Peyer's patch (tissue), 4 donors: ENCODE measurements at regions not wholly inside any gene's neighbourhood (a gene's known extent, or its start where the extent isn't known, plus 50 kb on each side); places are given as distances from the start of the nearest gene placed in this dataset.

Source experiments
- DNase-seq, 3 donors: peaks; one replicate each; pipeline ENCODE4 v3.0.0-alpha.2; 2017 to 2019
- H3K27ac ChIP-seq, 4 donors: fragments of 200-600 bp; sonication (generic); one replicate each; pipeline ENCODE4 v1.5.1; 2016 to 2019
- H3K27me3 ChIP-seq, 2 donors: fragments of 200-600 bp; sonication (generic); one replicate each; pipeline ENCODE4 v1.5.1; 2019
- H3K36me3 ChIP-seq, 3 donors: fragments of 200-600 bp; sonication (generic); one replicate each; pipeline ENCODE4 v1.5.1; 2016 to 2019
- H3K4me1 ChIP-seq, 4 donors: fragments of 200-600 bp; sonication (generic); one replicate each; pipeline ENCODE4 v1.5.1; 2016 to 2019
- H3K4me3 ChIP-seq, 4 donors: fragments of 200-600 bp; sonication (generic); 1 replicate in 3 of 4; 2 replicates in 1 of 4; pipeline ENCODE4 v1.5.1; 2016 to 2019; ENCODE audit warnings: mild to moderate bottlenecking in 1 of 4
- H3K9me3 ChIP-seq, 4 donors: fragments of 200-600 bp; sonication (generic); one replicate each; pipeline ENCODE4 v1.5.1; 2016 to 2019; ENCODE audit warnings: mild to moderate bottlenecking in 1 of 4
- CTCF ChIP-seq, 6 experiments: fragments of 450-650 bp in 4 of 6; fragments of 200-600 bp in 2 of 6; sonication (generic) in 1 of 6; IDR thresholded peaks; one replicate each; pipeline ENCODE4 v1.5.1; 2017 to 2019; ENCODE audit warnings: antibody characterized with exemption in 6 of 6, mild to moderate bottlenecking in 3 of 6, moderate library complexity in 1 of 6
- POLR2A ChIP-seq, 2 donors: fragments of 450-650 bp; IDR thresholded peaks; one replicate each; pipeline ENCODE4 v1.5.1; 2017; ENCODE audit warnings: antibody characterized with exemption in 2 of 2, mild to moderate bottlenecking in 2 of 2, moderate library complexity in 2 of 2

DNA sequence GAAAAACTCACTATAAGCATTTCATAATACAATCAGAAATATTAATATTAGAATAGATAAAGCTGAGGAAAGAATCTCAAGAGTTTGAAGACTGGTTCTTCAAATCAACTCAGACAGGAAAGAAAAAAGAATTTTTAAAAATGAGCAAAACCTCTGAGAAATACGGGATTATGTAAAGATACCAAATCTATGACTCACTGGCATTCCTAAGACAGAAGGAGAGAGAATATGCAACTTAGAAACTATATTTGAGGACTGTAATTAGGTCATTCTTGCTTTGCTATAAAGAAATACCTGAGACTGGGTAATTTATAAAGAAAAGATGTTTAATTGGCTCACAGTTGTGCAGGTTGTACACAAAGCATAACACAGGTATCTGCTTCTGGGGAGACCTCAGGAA lies 665.1 kb downstream of the RNF144B start:
- no peak for TF ChIP-seq CTCF (IDR thresholded peaks at IDR 0.05)
- no peak for TF ChIP-seq POLR2A (IDR thresholded peaks at IDR 0.05)
- Histone ChIP-seq H3K4me3 (no peak overlapping the region), H3K9me3 (no peaks in the 10 kb centered on the region), H3K27me3 (no peaks in the 10 kb centered on the region), H3K4me1 (no peaks in the 10 kb centered on the region), H3K27ac (no peak overlapping the region), H3K36me3 (no peaks in the 10 kb centered on the region)
- no peak for DNase-seq

GRCh38 chr6:19059102-19059501 lies 672.0 kb downstream of the RNF144B start:
- H3K36me3 ChIP-seq, result no peaks in the 10 kb centered on the region
- no peak overlapping the region for H3K4me3 ChIP-seq
- no peaks in the 10 kb centered on the region for H3K9me3 ChIP-seq
- no peaks in the 10 kb centered on the region for H3K27me3 ChIP-seq
- no peaks in the 10 kb centered on the region for H3K4me1 ChIP-seq
- no peak for DNase-seq
- TF ChIP-seq CTCF (IDR thresholded peaks at IDR 0.05), result no peak
- no peak for TF ChIP-seq POLR2A (IDR thresholded peaks at IDR 0.05)
- no peak overlapping the region for H3K27ac ChIP-seq

DNA sequence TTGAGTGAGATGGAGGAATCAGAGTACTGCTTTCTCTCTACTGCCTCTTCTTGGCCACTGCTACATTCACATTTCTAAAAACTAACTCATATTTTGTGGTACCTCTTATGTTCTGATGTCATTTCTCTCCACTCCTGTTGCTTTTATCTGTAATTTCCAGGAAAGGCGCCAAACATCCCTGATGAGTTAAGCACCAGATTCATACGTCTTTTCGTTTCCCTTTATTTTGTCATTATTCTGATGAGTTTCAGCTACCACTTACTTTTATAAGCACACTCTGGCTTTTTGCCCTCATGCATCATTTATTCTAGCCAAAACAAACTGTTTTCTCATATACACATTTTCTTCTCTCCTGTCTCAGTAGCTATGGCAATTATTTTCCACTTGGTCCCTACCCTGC lies 680.0 kb downstream of the RNF144B start:
- Histone ChIP-seq H3K27me3 (no peaks in the 10 kb centered on the region), H3K4me1 (no peaks in the 10 kb centered on the region), H3K9me3 (peaks cover 0 to 4% (median 0%) of the 10 kb centered on the region in 4 donors), H3K27ac (no peak overlapping the region), H3K36me3 (no peaks in the 10 kb centered on the region), H3K4me3 (no peak overlapping the region)
- no peak for DNase-seq
- TF ChIP-seq POLR2A (IDR thresholded peaks at IDR 0.05) (no peak), CTCF (IDR thresholded peaks at IDR 0.05) (no peak)

- no peak for TF ChIP-seq POLR2A (IDR thresholded peaks at IDR 0.05)
- TF ChIP-seq CTCF (IDR thresholded peaks at IDR 0.05), result no peak
- H3K9me3 ChIP-seq, result peaks cover 0 to 4% (median 0%) of the 10 kb centered on the region in 4 donors
- H3K36me3 ChIP-seq, result no peaks in the 10 kb centered on the region
- DNase-seq, result no peak
- no peaks in the 10 kb centered on the region for H3K27me3 ChIP-seq
- H3K4me3 ChIP-seq, result no peak overlapping the region
- H3K4me1 ChIP-seq, result no peaks in the 10 kb centered on the region
- H3K27ac ChIP-seq, result no peak overlapping the region
These were observed 683.4 kb downstream of the RNF144B start for GRCh38 chr6:19070520-19070919.

GRCh38 chr6:19083801-19084200 lies 696.7 kb downstream of the RNF144B start:
- no peaks in the 10 kb centered on the region for H3K27me3 ChIP-seq
- H3K4me3 ChIP-seq, result no peak overlapping the region
- no peaks in the 10 kb centered on the region for H3K36me3 ChIP-seq
- DNase-seq, result no peak
- no peaks in the 10 kb centered on the region for H3K4me1 ChIP-seq
- H3K27ac ChIP-seq, result no peak overlapping the region
- no peaks in the 10 kb centered on the region for H3K9me3 ChIP-seq
- TF ChIP-seq CTCF (IDR thresholded peaks at IDR 0.05), result no peak
- no peak for TF ChIP-seq POLR2A (IDR thresholded peaks at IDR 0.05)

DNA sequence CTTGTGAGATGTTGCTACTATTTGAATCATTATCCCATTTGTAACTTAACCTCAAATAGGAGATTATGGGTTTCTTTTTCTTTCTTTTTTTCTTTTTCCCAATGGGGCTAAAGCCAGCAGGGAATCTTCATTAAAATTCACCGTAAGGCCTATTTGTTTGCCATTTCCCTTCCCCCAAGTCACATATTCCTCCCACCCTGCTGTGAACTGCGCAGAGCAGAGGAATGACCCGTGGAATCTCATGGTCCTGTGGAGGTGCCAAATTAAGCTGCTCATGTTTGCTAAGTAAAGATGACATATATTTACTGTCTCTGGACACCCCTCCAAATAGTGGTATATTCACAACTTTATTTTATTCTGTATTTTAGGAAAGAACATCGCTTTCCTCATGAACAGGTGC lies 699.3 kb downstream of the RNF144B start:
- no peaks in the 10 kb centered on the region for H3K36me3 ChIP-seq
- TF ChIP-seq POLR2A (IDR thresholded peaks at IDR 0.05), result no peak
- TF ChIP-seq CTCF (IDR thresholded peaks at IDR 0.05), result no peak

More for the DNA sequence above, 699.3 kb downstream of the RNF144B start:
- DNase-seq, result no peak
- Histone ChIP-seq H3K4me3 (no peak overlapping the region), H3K27me3 (no peaks in the 10 kb centered on the region), H3K9me3 (no peaks in the 10 kb centered on the region), H3K27ac (no peak overlapping the region), H3K4me1 (no peaks in the 10 kb centered on the region)
